NCI-H1694 treated with DMSO at 0.1 percent for 48 hours (cell line): ENCODE measurements at regions not wholly inside any gene's neighbourhood (a gene's known extent, or its start where the extent isn't known, plus 50 kb on each side); places are given as distances from the start of the nearest gene placed in this dataset.

Experiments
- DNase-seq: peaks from one replicate; lab custom pipeline; 2025; lab: John Stamatoyannopoulos, UW

DNA sequence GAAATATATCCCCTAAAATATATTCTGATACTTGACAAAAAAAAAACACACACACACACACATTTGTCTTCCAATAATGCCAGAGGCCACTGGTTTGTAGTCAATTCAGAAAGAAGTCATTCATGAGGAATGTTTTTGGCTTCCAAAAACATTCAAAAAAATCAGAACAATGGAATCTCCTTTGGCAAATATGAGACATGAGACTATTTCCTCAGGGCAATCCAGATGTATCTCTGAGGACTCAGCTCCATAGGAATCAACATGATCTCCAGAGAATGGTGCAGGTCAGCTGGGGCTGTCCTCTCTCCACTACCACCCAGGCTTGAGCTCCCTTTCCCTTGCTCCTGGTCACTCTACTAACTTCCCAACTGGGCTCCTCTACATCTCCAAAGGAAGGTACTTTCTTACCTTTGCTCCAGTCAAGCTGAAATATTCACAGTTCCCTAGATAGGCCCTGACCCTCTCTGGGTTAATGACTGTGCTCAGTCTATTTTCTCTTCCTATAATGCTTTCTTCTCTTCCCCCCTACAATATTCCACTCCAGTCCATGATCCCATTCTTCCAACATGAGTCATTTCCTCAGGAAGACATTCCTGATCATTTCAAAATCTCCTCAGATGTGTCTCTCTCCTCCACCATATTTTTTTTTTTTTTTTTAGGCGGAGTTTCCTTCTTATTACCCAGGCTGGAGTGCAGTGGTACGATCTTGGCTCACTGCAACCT, 145.3 kb downstream of the C1D start:
- no peak for DNase-seq

DNA sequence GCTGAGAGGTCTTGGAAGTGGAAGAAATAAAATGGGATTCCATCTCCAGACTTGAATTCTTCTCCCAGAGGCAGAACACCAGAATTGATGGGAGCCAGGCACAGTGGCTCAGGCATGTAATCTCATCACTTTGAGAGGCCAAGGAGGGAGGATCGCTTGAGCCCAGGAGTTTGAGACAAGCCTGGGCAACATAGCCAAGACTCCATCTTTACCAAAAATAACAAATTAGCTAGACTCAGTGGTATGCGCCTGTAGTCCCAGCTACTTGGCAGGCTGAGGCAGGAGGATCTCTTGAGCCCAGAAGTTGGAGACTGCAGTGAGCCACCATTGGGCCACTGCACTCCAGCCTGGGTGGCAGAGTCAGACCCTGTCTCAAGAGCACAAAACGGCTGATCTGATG, 144.3 kb downstream of the C1D start:
- DNase-seq: no peak

DNA sequence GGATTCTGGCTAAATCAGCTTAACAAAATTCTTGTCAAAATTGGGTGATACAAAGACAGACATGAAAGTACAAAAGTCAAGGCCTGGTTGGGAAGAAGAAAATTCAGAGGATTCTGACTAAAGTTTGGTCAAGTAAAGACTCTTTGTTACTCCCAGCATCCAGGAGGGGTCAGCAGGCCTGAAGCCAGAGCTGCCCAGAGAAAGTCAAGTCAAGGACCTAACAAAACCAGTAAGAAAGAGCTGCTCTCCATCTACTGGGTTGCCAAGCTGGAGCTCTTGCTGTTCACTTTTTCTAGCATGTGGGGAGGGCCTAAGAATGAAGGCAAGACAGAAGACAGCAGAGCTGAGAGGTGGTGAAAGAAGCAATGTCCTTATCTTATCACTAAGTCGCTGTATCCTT, 143.3 kb downstream of the C1D start:
- no peak for DNase-seq

- no peak for DNase-seq
Observed at GRCh38 chr2:67922080-67922785, 140.6 kb downstream of the C1D start.

DNA sequence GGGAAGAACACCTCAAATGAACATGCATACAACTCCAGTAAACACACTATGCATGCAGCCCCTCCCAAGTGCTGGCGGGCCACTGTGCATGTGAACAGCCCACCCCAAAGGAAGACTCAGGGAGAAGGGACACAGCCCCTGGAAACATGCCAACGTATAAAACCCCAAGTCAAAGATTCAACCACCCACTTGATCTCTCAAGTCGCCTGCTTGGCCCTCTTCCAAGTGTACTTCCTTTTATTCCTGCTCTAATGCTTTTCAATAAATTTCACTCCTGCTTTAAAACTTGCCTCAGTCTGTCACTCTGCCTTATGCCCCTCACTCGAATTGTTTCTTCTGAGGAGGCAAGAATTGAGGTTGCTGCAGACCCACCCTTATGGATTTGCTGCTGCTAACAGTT, 139.1 kb downstream of the C1D start:
- no peak for DNase-seq

- DNase-seq: no peak
Observed at GRCh38 chr2:67927501-67927900, 135.3 kb downstream of the C1D start.

- DNase-seq: peak; percentile 45
Observed at GRCh38 chr2:67930156-67930555, 132.6 kb downstream of the C1D start.

DNA sequence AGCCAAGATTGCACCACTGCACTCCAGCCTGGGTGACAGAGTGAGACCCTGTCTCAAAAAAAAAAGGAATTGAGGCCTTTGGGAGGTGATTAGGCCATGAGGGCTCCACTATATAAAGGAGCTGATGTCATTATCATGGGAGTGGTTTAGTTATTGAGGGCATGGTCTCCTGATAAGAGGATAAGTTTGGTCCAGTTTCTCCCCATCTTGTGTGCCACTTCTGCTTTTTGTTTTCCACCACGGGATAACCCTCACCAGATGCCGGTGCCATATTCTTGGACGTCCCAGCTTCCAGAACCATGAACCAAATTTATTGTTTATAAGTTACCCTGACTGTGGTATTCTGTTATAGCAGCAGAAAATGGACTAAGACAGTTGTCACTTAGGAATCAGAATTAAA, 125.8 kb downstream of the C1D start:
- no peak for DNase-seq

GRCh38 chr2:67938053-67938452, 124.8 kb downstream of the C1D start:
- no peak for DNase-seq

DNA sequence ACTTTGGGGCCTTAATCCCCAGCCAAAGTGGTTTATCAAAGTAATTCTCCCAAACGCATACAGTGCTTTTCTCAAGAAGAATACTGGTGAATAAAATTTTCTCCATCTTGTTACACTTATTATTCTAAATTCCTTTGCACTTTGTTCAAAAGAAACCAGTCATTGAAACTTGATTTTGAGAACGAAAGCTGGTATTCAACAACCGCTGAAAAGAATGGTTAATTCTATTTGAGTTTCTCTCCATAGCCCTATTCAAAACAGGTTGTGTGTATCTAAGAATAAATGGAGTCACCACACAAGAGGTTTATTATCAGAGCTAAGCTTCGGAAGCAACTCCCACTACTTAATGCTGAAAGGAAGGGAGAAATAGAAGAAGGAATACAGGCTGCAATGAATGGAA, 117.7 kb downstream of the C1D start:
- DNase-seq: no peak

- no peak for DNase-seq
Observed at GRCh38 chr2:67945940-67946339, 116.9 kb downstream of the C1D start.

- DNase-seq: no peak
Observed at GRCh38 chr2:67948057-67948456, 114.7 kb downstream of the C1D start.

- DNase-seq: no peak
Observed at GRCh38 chr2:67948506-67948905, 114.3 kb downstream of the C1D start.

DNA sequence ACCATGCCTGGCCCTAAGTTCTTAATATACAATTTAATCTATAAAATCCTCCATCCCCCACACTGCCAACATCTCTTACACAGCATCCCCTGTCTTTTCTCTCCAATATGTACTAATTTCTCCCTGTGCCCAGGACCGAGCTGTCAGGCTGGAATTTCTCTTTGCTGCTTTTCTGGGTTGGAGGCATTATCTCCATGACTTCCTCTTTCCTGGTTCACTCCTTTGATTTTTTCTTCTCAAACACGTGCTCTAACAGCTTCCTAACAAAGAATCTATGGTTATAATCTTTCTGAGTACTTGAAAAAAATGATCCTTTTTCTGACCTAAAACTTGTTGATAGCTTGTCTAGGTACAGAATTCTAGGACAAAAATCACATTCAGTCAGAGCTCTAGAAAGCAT, 112.8 kb downstream of the C1D start:
- no peak for DNase-seq

DNA sequence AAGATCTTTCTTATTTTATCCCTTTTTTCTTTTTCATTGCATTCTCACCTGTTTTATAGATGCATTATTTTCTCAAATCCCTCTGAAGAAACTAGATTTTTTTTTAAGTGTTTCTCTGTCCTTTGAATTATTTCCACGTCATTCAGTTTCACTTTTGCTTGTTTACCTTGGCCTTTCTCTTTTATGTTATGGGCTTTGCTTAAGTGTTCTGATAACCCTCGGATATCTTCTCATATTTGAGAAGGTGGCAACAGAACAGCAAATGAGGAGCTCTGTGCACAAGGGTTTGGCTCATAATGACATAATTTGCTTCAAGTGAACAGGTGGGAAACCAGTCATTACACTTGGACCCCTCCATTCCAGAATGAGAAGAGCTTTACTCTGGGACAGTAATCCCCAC, 111.9 kb downstream of the C1D start:
- no peak for DNase-seq

- DNase-seq: no peak
Observed at GRCh38 chr2:67952066-67952465, 110.7 kb downstream of the C1D start.

- no peak for DNase-seq
Observed at GRCh38 chr2:67954093-67954748, 108.6 kb downstream of the C1D start.

GRCh38 chr2:67955748-67956603, 106.8 kb downstream of the C1D start:
- no peak for DNase-seq

DNA sequence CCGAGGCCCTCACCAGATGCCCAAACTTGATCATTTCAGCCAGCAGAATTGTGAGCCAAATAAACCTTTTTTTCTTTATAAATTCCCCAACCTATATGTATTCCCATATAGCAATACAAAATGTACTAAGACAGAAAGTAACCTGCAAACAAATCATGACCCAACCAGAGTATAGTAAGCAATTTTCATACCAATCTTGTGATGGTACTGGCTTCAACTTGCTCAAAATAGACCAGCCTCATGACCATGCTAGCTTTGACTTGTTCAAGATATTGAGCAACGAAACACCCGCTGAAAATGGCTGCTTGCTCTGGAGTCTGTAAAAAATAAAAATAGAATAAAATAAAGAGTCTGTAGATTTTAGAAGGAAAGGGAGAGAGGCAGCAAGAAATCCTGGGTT, 97.6 kb downstream of the C1D start:
- DNase-seq: no peak

DNA sequence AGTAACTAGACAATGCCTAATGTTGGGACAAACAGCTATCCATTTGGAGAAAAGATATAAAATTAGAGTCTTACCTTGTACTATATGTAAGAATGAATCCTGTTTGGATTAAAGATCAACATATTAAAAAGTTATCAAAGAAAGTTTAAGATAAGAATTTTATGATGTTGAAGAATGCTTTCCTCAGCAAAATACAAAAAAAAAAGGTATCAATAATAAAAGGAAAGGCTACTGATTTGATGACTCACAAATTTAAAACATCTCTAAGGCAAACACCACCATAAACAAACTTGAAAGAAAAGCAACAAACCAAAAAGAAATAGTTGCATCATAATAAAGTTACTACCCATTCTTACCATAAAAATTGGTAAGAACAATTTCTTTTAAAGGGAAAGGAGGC, 92.7 kb downstream of the C1D start:
- no peak for DNase-seq

- no peak for DNase-seq
Observed at GRCh38 chr2:67970542-67970941, 92.3 kb downstream of the C1D start.
